Cardiac muscle cell (in vitro differentiated cells and primary cell): ENCODE measurements at regions not wholly inside any gene's neighbourhood (a gene's known extent, or its start where the extent isn't known, plus 50 kb on each side); places are given as distances from the start of the nearest gene placed in this dataset.
A peak's percentile ranks its signal among the peaks of the same experiment; 100 is the strongest.

Experiments
- DNase-seq, 2 donors: peaks; one replicate each; pipeline versions ENCODE4 v3.0.0 to v3.0.0-alpha.2; 2010 to 2017; ENCODE audit warnings: low read depth in 1 of 2, low spot score in 1 of 2
- H3K27ac ChIP-seq: fragments of 200-600 bp; sonication (generic); 2 replicates; pipeline ENCODE4 v1.5.1; 2016
- H3K27me3 ChIP-seq: fragments of 200-600 bp; sonication (generic); 2 replicates; pipeline ENCODE4 v1.6.0; 2016; ENCODE audit warnings: control low read depth
- H3K36me3 ChIP-seq: fragments of 200-600 bp; sonication (generic); 2 replicates; pipeline ENCODE4 v1.5.1; 2016; ENCODE audit warnings: control low read depth
- H3K4me1 ChIP-seq: fragments of 200-600 bp; sonication (generic); 2 replicates; pipeline ENCODE4 v1.8.1; 2017; ENCODE audit warnings: low read depth, mild to moderate bottlenecking, mixed run types
- H3K4me3 ChIP-seq: fragments of 200-600 bp; sonication (generic); 2 replicates; pipeline ENCODE4 v1.5.1; 2016; ENCODE audit warnings: mild to moderate bottlenecking
- H3K9me3 ChIP-seq: fragments of 200-600 bp; sonication (generic); 2 replicates; pipeline ENCODE4 v1.5.1; 2017; ENCODE audit warnings: low read depth, mild to moderate bottlenecking, control low read depth
- CTCF ChIP-seq: IDR thresholded peaks from 2 replicates; pipeline ENCODE4 v1.5.1; 2012; ENCODE audit warnings: low read depth, mild to moderate bottlenecking, low read length

GRCh38 chr18:11256251-11256650 is 106.9 kb upstream of the PIEZO2 start:
- Histone ChIP-seq H3K27ac (no peak overlapping the region), H3K27me3 (no peaks in the 10 kb centered on the region), H3K4me1 (no peaks in the 10 kb centered on the region)

GRCh38 chr18:11251891-11252270 is 102.5 kb upstream of the PIEZO2 start:
- Histone ChIP-seq H3K4me1 (no peaks in the 10 kb centered on the region), H3K27ac (no peak overlapping the region), H3K4me3 (no peak overlapping the region), H3K9me3 (no peaks in the 10 kb centered on the region), H3K36me3 (no peaks in the 10 kb centered on the region), H3K27me3 (no peaks in the 10 kb centered on the region)
- no peak for TF ChIP-seq CTCF
- DNase-seq = peak in 1 of 2 donors; percentile 54

More at GRCh38 chr18:11256251-11256650, 106.9 kb upstream of the PIEZO2 start:
- no peaks in the 10 kb centered on the region for H3K36me3 ChIP-seq
- no peak for DNase-seq
- no peak for TF ChIP-seq CTCF
- H3K4me3 ChIP-seq = no peak overlapping the region
- H3K9me3 ChIP-seq = no peaks in the 10 kb centered on the region

- H3K27ac ChIP-seq = no peak overlapping the region
- H3K36me3 ChIP-seq = no peaks in the 10 kb centered on the region
- H3K27me3 ChIP-seq = no peaks in the 10 kb centered on the region
- peak in 1 of 2 donors; percentile 69 for DNase-seq
- TF ChIP-seq CTCF = no peak
- H3K4me1 ChIP-seq = no peaks in the 10 kb centered on the region
- no peaks in the 10 kb centered on the region for H3K9me3 ChIP-seq
- H3K4me3 ChIP-seq = no peak overlapping the region
These were observed 102.0 kb upstream of the PIEZO2 start for GRCh38 chr18:11251229-11251890.

- DNase-seq = no peak
- H3K9me3 ChIP-seq = no peaks in the 10 kb centered on the region
- H3K4me1 ChIP-seq = no peaks in the 10 kb centered on the region
- no peaks in the 10 kb centered on the region for H3K36me3 ChIP-seq
- H3K27me3 ChIP-seq = no peaks in the 10 kb centered on the region
- no peak for TF ChIP-seq CTCF
- H3K4me3 ChIP-seq = no peak overlapping the region
- H3K27ac ChIP-seq = no peak overlapping the region
These were observed 100.0 kb upstream of the PIEZO2 start for GRCh38 chr18:11249391-11249790.

- Histone ChIP-seq H3K4me3 (no peak overlapping the region), H3K4me1 (no peaks in the 10 kb centered on the region), H3K36me3 (no peaks in the 10 kb centered on the region), H3K27ac (no peak overlapping the region), H3K9me3 (no peaks in the 10 kb centered on the region), H3K27me3 (no peaks in the 10 kb centered on the region)
- TF ChIP-seq CTCF = no peak
- DNase-seq = no peak
These were observed 98.1 kb upstream of the PIEZO2 start for GRCh38 chr18:11247381-11247970.
